NCI-H345 (cell line): ENCODE measurements at regions not wholly inside any gene's neighbourhood (a gene's known extent, or its start where the extent isn't known, plus 50 kb on each side); places are given as distances from the start of the nearest gene placed in this dataset.

Source experiments
- DNase-seq: peaks from one replicate; lab custom pipeline; 2025; lab: John Stamatoyannopoulos, UW

- no peak for DNase-seq
These were observed 1149.1 kb downstream of the VRK1 start for GRCh38 chr14:97946240-97946639.

DNA sequence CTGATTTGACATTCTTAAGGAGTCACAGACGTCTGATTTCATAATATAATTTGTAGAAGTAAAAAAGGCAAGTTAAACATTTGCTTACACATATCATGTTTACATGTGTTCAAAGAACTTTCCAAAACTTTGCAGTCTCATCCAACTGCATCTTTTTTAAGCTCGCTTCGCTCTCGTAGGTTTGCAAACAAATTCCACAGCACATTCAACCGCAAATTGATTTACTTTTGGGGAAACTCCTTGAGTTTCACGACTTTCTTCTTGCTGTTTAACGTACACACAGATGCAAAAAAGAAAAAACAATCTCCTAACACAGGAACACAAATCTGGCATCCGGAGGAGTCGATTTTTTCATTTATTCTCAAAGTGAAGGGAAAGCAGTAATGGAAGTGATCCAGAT is 1149.5 kb downstream of the VRK1 start:
- DNase-seq: no peak

GRCh38 chr14:97948841-97949240 is 1151.7 kb downstream of the VRK1 start:
- no peak for DNase-seq

DNA sequence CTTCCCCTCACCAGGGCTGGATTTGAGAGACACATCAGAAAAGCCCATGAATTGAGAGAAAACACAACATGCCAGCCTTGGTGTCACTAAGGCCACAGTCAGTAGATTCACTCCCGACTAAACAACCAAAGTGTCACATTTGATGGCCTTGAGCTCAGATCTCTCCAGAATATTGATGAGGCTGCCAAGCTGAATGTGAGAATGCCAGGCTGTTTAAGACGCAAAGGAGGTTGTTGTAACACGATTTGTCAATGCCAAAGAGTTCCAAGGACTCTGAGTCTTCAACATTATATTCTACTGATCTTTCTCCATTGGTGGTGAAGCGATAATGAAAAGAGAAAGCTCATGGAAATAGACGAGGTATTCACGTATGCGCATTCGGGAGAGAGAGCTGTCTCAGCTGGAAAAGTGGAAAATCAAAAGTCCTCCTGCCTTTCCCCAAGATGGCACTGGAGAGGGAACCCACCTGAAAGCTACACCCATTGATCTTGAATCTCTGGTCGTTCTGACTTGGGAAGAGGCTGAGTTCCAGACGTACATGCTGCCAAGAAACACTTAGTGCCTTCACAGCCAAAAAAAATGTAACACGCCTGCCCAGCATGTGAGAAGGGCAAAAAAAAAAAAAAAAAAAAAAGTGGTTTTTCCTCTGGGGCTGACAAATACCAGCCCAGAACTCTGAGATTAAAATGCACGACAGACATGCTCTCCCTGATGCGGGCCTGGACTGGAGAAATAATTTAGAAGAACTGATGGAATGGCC is 1159.6 kb downstream of the VRK1 start:
- DNase-seq: no peak

- DNase-seq: no peak
These were observed 1162.1 kb downstream of the VRK1 start for GRCh38 chr14:97959251-97959650.

GRCh38 chr14:97960436-97960835 is 1163.3 kb downstream of the VRK1 start:
- DNase-seq: no peak

GRCh38 chr14:97970222-97970621 is 1173.0 kb downstream of the VRK1 start:
- DNase-seq: no peak

- DNase-seq: no peak
These were observed 1178.0 kb downstream of the VRK1 start for GRCh38 chr14:97975216-97975615.

DNA sequence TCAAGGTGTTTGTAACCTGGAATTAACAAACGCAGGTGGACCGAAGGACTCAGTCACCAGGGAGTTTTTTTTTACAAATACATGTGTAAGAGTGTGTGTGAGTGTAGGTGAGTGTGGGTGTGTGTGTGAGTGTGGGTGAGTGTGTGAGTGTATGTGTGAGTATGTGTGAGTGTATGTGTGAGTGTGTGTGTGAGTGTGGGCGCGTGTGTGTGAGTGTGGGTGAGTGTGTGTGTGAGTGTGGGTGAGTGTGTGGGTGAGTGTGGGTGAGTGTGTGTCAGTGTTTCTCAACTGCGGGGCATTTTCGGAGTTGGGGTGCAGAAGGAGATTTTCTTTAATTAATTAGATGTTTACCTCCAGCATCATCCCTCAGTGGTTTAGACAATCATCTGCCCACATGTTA is 1178.8 kb downstream of the VRK1 start:
- no peak for DNase-seq

GRCh38 chr14:97976861-97977260 is 1179.7 kb downstream of the VRK1 start:
- no peak for DNase-seq

- peak; percentile 94 for DNase-seq
These were observed 1180.6 kb downstream of the VRK1 start for GRCh38 chr14:97977651-97978261.

- peak; percentile 78 for DNase-seq
These were observed 1181.2 kb downstream of the VRK1 start for GRCh38 chr14:97978341-97978740.

DNA sequence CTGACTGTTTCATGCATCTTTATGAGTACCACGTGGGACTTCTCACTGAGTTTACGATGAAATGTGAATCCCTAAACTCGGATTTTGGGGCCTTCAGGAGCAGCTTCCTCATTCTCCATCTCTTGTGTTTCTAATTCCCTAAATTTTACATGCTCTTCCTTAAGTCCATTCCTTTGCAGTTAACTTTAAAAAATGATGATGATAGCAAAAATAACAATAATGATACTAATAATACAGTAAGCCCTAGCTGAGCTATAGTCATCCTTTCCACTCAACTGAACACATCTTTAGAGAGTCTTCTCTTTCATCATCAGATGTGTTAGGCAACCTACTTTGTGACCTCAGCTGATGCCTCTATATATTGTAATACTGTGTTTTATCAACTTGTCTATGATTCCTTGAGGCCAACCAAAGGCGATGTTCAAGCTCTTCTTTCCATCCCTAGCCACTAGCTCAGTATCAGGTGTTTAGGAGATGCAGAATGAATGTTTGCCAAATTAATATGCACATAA is 1196.4 kb downstream of the VRK1 start:
- DNase-seq: no peak

DNA sequence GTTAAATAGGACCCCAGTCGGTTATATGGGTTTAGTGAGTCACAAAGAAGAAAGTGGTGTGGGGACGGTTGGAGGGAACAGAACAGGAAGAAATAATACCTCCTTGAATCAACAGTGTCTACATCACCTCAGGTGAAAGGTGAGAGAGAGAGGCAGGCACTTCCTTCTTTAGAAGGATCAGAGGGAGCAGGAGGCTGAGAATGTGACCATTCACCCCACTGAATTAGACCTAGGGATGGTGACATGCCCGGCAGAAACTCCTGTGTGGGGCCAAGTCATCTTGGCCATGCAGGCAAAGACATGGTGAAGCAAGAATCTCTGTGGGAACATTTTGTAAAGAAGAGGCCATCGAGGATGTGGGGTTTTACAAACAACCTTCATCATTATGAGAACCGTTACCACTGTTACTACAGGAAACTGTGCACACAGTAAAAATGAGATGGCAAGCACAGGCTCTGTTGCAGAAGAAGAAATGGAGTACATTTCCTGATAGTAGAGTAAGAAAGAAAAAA is 1196.9 kb downstream of the VRK1 start:
- no peak for DNase-seq

DNA sequence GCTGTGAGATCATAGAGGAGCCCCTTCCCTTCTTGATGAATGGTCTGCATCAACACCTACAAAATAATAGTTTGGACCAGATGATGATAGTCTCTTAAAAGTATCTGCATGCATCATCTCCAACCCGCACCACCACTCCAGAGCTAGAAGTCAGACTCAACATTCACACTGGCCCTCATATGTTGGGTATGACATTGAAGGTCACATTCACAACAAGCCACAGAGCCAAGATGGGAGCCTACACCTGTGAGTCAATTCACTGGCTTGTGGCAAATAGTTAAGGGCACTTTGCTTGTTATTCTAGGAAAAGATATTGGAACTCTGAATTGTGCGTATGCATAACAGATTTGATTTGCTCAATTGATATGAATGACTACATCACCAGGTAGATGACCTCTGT is 1197.9 kb downstream of the VRK1 start:
- DNase-seq: no peak

GRCh38 chr14:97995531-97995930 is 1198.3 kb downstream of the VRK1 start:
- no peak for DNase-seq

GRCh38 chr14:98006008-98006407 is 1208.8 kb downstream of the VRK1 start:
- DNase-seq: no peak

DNA sequence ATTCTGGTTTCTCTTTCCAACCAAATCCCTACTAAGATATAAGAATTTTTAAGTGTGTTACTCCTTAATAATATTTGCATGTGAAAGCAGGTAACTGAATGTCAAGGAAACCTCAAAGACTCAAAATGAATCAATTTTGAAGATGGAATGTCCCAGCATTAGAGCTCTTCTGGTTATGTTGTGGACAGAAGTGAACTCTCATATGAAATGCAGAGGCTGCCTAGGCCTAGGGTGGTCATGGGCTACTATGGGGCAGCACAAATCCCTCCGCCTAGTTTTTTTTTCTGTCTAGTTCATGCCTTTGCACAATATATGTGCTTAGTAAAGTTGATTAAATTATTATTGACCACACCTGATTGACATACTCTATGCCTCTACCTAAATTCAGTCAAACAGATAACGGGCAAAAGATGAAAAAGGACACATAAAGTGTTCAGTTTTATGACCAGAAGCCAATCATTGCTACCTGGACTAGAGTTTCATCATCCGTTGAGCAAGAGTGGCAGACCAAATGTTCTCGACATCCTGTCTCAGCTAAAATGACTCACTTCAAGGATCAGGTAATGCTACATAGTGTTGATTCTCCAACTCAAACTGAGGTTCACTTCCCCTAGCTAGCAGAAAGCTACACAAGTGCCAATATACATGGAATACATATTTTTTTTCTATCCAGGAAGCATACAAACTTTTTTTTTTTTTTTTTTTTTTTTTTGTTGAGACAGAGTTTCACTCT is 1211.4 kb downstream of the VRK1 start:
- no peak for DNase-seq

GRCh38 chr14:98009177-98009576 is 1212.0 kb downstream of the VRK1 start:
- DNase-seq: peak; percentile 85

DNA sequence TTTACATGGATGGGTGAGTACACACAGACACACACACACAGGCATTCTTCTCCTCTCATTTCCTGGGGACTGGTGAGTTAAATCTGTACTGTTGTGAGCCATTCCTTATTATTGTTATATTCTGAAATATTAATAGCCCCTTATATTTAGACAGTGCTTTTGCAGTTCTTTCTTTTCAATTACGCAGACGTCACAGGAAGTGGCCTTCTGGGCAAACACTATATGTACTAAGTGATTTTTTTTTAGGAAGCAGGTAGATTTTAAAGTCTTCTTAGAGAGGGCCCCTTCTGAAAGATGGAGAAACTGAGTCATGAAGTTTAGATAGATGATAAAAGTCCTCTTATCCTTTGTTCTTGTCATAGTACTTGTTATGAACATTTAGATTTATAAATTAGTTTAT is 1213.6 kb downstream of the VRK1 start:
- no peak for DNase-seq

- no peak for DNase-seq
These were observed 1217.9 kb downstream of the VRK1 start for GRCh38 chr14:98014851-98015615.

DNA sequence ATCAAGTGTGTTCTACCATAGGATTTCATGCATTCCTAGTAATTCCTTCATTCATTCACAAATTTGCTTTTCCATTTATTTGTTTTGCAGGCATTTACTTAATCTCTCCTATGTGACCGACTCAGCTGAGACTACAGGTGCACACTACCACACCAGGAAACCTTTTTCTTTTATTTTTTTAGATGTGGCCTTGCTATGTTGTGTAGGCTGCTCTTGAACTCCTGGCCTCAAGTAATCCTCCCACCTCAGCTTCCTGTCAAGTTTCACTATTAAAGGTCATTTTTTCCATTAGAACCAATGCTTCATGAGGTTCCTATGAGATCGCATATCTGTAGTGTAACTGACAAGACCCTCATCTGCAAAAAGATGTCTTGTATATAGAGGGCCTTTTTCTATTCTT is 1218.7 kb downstream of the VRK1 start:
- DNase-seq: no peak
